Fibroblast of lung (primary cell): ENCODE measurements at regions not wholly inside any gene's neighbourhood (a gene's known extent, or its start where the extent isn't known, plus 50 kb on each side); places are given as distances from the start of the nearest gene placed in this dataset.
"Not testable (repeated sequence)": the region's sequence is repeated elsewhere in the genome, so short reads cannot be mapped to it uniquely, and the experiment has no call there.

ENCODE experiments used
- DNase-seq, 2 donors: peaks; one replicate each; pipeline versions ENCODE4 v3.0.0 to v3.0.0-alpha.2; 2010; ENCODE audit warnings: low read depth in 2 of 2
- H2AFZ ChIP-seq: 2 replicates; pipeline ENCODE4 v1.5.1; 2012; ENCODE audit warnings: low read length, control low read depth, inconsistent platforms
- H3K27ac ChIP-seq: 2 replicates; pipeline ENCODE4 v1.5.1; 2011; ENCODE audit warnings: low read length, control low read depth; ENCODE audit not compliant: insufficient read depth
- H3K27me3 ChIP-seq: 2 replicates; pipeline ENCODE4 v1.5.1; 2011; ENCODE audit warnings: mild to moderate bottlenecking, low read length; ENCODE audit not compliant: control insufficient read depth, insufficient read depth
- H3K36me3 ChIP-seq: 2 replicates; pipeline ENCODE4 v1.5.1; 2011; ENCODE audit warnings: low read length; ENCODE audit not compliant: control insufficient read depth, insufficient read depth
- H3K4me1 ChIP-seq: 2 replicates; pipeline ENCODE4 v1.5.1; 2011; ENCODE audit warnings: low read length; ENCODE audit not compliant: control insufficient read depth, insufficient read depth; ENCODE audit errors: extremely low read depth
- H3K4me2 ChIP-seq: 2 replicates; pipeline ENCODE4 v1.5.1; 2011; ENCODE audit warnings: low read length, control low read depth; ENCODE audit not compliant: insufficient read depth; ENCODE audit errors: extremely low read depth
- H3K4me3 ChIP-seq, 4 experiments: fragments of 200-600 bp in 1 of 4; sonication (generic) in 1 of 4; replicated peaks in 1 of 4; 2 replicates each; pipeline ENCODE4 v1.5.1; 2011 to 2016; ENCODE audit warnings: low read length in 4 of 4, low read depth in 3 of 4, mild to moderate bottlenecking in 3 of 4, control low read depth in 2 of 4, inconsistent platforms in 1 of 4, mixed read lengths in 1 of 4; ENCODE audit not compliant: insufficient read depth in 1 of 4; ENCODE audit errors: control extremely low read depth in 1 of 4
- H3K79me2 ChIP-seq: 2 replicates; pipeline ENCODE4 v1.5.1; 2012; ENCODE audit warnings: mild to moderate bottlenecking, low read length, inconsistent platforms; ENCODE audit not compliant: control insufficient read depth, insufficient read depth
- H3K9ac ChIP-seq: 2 replicates; pipeline ENCODE4 v1.5.1; 2011; ENCODE audit warnings: mild to moderate bottlenecking, low read length, control low read depth; ENCODE audit not compliant: insufficient read depth
- H3K9me3 ChIP-seq: 2 replicates; pipeline ENCODE4 v1.5.1; 2012; ENCODE audit warnings: low read depth, low read length; ENCODE audit not compliant: control insufficient read depth, insufficient read depth
- H4K20me1 ChIP-seq: 2 replicates; pipeline ENCODE4 v1.5.1; 2011; ENCODE audit warnings: low read length; ENCODE audit not compliant: control insufficient read depth, insufficient read depth; ENCODE audit errors: extremely low read depth
- EZH2 ChIP-seq: IDR thresholded peaks from 2 replicates; pipeline ENCODE4 v1.5.1; 2012; ENCODE audit warnings: low read length, control low read depth, mild to moderate bottlenecking; ENCODE audit errors: missing control alignments
- TF ChIP-seq, protein P1 (sequence below), 2 donors: IDR thresholded peaks in 1 of 2; conservative IDR thresholded peaks in 1 of 2; 1 replicate in 1 of 2; 2 replicates in 1 of 2; pipeline ENCODE4 v1.5.1; 2011 to 2012; ENCODE audit warnings: low read length in 2 of 2, control low read depth in 1 of 2, inconsistent platforms in 1 of 2, low read depth in 1 of 2, mild to moderate bottlenecking in 1 of 2

- H3K27me3 ChIP-seq, result no peaks in the 10 kb centered on the region
- no peak overlapping the region for H3K9ac ChIP-seq
- peaks cover 2% of the 10 kb centered on the region for H3K4me1 ChIP-seq
- H3K4me2 ChIP-seq, result no peak overlapping the region
- no peak overlapping the region for H3K27ac ChIP-seq
- no peaks in the 10 kb centered on the region for H4K20me1 ChIP-seq
- TF ChIP-seq, protein P1, sequence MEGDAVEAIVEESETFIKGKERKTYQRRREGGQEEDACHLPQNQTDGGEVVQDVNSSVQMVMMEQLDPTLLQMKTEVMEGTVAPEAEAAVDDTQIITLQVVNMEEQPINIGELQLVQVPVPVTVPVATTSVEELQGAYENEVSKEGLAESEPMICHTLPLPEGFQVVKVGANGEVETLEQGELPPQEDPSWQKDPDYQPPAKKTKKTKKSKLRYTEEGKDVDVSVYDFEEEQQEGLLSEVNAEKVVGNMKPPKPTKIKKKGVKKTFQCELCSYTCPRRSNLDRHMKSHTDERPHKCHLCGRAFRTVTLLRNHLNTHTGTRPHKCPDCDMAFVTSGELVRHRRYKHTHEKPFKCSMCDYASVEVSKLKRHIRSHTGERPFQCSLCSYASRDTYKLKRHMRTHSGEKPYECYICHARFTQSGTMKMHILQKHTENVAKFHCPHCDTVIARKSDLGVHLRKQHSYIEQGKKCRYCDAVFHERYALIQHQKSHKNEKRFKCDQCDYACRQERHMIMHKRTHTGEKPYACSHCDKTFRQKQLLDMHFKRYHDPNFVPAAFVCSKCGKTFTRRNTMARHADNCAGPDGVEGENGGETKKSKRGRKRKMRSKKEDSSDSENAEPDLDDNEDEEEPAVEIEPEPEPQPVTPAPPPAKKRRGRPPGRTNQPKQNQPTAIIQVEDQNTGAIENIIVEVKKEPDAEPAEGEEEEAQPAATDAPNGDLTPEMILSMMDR (conservative IDR thresholded peaks at IDR 0.05 in 1 of 2, IDR thresholded peaks at IDR 0.05 in 1 of 2; ENCODE audit: low read depth in 1 of 2, low read length in 2 of 2), result no peak
- no peak for TF ChIP-seq EZH2
- H3K79me2 ChIP-seq, result no peaks in the 10 kb centered on the region
- no peak overlapping the region for H2AFZ ChIP-seq
- H3K4me3 ChIP-seq, result no peak overlapping the region
- no peaks in the 10 kb centered on the region for H3K36me3 ChIP-seq
- H3K9me3 ChIP-seq, result no peaks in the 10 kb centered on the region
- no peak for DNase-seq
Measured at GRCh38 chr16:88200896-88201185, 181.9 kb upstream of the ZNF469 start.

DNA sequence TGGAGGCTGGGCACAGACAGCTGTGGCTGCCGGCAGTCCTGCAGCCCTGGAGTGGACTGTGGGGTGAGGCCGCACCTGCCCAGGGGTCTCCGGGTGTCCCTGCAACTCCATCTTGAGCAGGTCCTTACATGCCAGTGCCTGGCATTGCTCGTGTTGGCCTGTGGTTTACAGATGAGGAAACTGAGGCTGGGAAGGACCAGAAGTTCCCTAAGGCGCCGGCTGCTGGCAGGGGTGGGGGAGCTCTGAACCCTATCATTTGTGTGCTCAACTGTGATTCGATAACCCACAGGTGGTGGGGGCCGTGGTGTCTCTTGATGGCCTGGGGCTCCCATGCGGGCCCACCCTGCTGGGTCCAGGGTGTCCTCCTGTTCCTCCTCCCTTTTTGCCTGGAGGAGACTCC is 181.1 kb upstream of the ZNF469 start:
- H3K9ac ChIP-seq, H4K20me1 ChIP-seq, H3K36me3 ChIP-seq, H3K79me2 ChIP-seq, H3K4me3 ChIP-seq, H3K27ac ChIP-seq, DNase-seq, H3K4me2 ChIP-seq, H3K4me1 ChIP-seq, H3K9me3 ChIP-seq, H2AFZ ChIP-seq, H3K27me3 ChIP-seq: not testable (repeated sequence)

GRCh38 chr16:88202207-88202745 is 180.5 kb upstream of the ZNF469 start:
- no peaks in the 10 kb centered on the region for H3K9me3 ChIP-seq
- no peaks in the 10 kb centered on the region for H3K36me3 ChIP-seq
- DNase-seq, result no peak
- H3K4me2 ChIP-seq, result no peak overlapping the region
- no peak overlapping the region for H2AFZ ChIP-seq
- no peaks in the 10 kb centered on the region for H4K20me1 ChIP-seq
- no peaks in the 10 kb centered on the region for H3K27me3 ChIP-seq
- H3K4me3 ChIP-seq, result no peak overlapping the region
- H3K4me1 ChIP-seq, result peaks cover 2% of the 10 kb centered on the region
- no peak overlapping the region for H3K9ac ChIP-seq
- H3K79me2 ChIP-seq, result no peaks in the 10 kb centered on the region
- H3K27ac ChIP-seq, result no peak overlapping the region
- no peak for TF ChIP-seq EZH2
- TF ChIP-seq, protein P1 (conservative IDR thresholded peaks at IDR 0.05 in 1 of 2, IDR thresholded peaks at IDR 0.05 in 1 of 2; ENCODE audit: low read depth in 1 of 2, low read length in 2 of 2), result no peak

GRCh38 chr16:88202856-88203681 is 179.7 kb upstream of the ZNF469 start:
- not testable (repeated sequence) for H3K4me2 ChIP-seq, H3K27ac ChIP-seq, H3K79me2 ChIP-seq, H3K9ac ChIP-seq, H3K4me3 ChIP-seq, DNase-seq, H3K36me3 ChIP-seq, H3K27me3 ChIP-seq, H3K9me3 ChIP-seq, H2AFZ ChIP-seq, H4K20me1 ChIP-seq, H3K4me1 ChIP-seq

DNA sequence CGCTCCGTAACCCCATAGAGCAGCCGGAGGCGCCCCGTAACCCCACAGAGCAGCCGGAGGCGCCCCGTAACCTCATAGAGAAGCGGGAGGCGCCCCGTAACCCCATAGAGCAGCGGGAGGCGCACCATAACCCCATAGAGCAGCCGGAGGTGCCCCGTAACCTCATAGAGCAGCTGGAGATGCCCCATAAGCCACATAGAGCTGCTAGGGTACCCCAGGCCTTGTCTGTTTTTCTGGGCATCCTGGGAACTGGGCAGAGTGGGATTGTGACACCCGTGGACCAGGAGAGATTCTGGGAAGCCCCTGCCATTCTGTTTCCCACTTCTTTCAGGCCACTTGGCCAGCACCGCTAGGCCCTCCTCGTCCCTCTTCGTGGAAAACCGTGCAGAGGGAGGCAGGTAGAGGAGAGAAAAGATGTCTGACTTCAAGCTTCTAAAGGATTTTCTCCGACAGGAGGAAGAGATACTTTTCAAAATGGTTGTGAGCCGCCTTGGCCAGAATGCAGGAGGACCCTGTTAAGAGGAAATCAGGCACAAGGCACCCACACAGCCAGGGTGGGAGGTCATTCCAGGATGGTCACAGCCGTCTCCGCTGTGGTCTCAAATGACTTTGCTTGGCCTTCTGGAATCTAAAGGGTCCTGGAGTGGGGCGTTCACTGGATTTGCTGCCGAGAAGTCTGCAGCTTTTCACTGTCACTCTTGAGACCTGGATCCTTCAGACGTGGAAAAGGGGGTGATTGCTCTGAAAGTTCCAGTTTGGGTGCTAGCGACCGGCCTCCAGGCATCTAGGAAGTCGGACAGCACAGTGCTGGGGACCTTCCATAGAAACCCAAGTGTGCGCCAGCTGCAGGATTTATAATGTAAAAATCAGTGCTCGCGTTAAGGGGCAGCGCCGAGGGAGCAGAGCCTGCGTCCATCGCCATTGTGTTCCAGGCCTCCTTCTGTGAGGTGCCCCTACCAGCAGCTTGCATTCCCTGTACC is 178.3 kb upstream of the ZNF469 start:
- H3K27me3 ChIP-seq, H3K27ac ChIP-seq, H3K9me3 ChIP-seq, H2AFZ ChIP-seq, H3K9ac ChIP-seq, H4K20me1 ChIP-seq, DNase-seq, H3K4me1 ChIP-seq, H3K79me2 ChIP-seq, H3K36me3 ChIP-seq, H3K4me2 ChIP-seq, H3K4me3 ChIP-seq: not testable (repeated sequence)
